ENCODE measurements at regions not wholly inside any gene's neighbourhood (a gene's known extent, or its start where the extent isn't known, plus 50 kb on each side); places are given as distances from the start of the nearest gene placed in this dataset.

GRCh38 chr13:105097521-105097920, 1437.9 kb downstream of the EFNB2 start:
- no peak overlapping the region for H3K18ac ChIP-seq (ENCODE audit: low read depth, low read length)
- H3K79me1 ChIP-seq (ENCODE audit: low read depth in 1 of 2, low read length in 2 of 2), result no peaks in the 10 kb centered on the region
- dilution Hi-C loops (cut with HindIII; ENCODE audit: low sequenced_read_pairs, unreplicated experiment), result no loop called here
- no peak overlapping the region for H2BK5ac ChIP-seq (ENCODE audit: low read depth, low read length, poor library complexity, severe bottlenecking)
- no peak overlapping the region for H2AFZ ChIP-seq (replicated peaks; ENCODE audit: low read length, poor library complexity)
- no peak overlapping the region for H2BK20ac ChIP-seq (ENCODE audit: low read depth, low read length)
- no peak overlapping the region for H3K4me3 ChIP-seq (ENCODE audit: insufficient read depth, low read depth, low read length)
- H3K23ac ChIP-seq (ENCODE audit: low read depth, low read length), result no peak overlapping the region
- no peaks in the 10 kb centered on the region for H3K9me3 ChIP-seq (ENCODE audit: control insufficient read depth, insufficient read depth, low read length)
- no peak overlapping the region for H2BK120ac ChIP-seq (ENCODE audit: low read depth, low read length)
- no peak overlapping the region for H4K91ac ChIP-seq (ENCODE audit: insufficient read depth, low read depth, low read length)
- no peak overlapping the region for H4K5ac ChIP-seq (ENCODE audit: low read depth, low read length)
- ChIA-PET POLR2A (ENCODE audit: unreplicated experiment) (no interaction called here), CTCF (no interaction called here)
- no peak overlapping the region for H3K4ac ChIP-seq (ENCODE audit: low read depth, low read length)
- no peaks in the 10 kb centered on the region for H3K36me3 ChIP-seq (ENCODE audit: control insufficient read depth, insufficient read depth, low read length)
- no peak overlapping the region for H3K9ac ChIP-seq (ENCODE audit: low read depth, low read length)
- H3K27ac ChIP-seq (ENCODE audit: insufficient read depth, low read length), result no peak overlapping the region
- no TSS peak for BruUV-seq (replicated peaks)
- H3K4me2 ChIP-seq (ENCODE audit: low read depth, low read length), result no peak overlapping the region
- no peak overlapping the region for H2AK5ac ChIP-seq (ENCODE audit: low read depth, low read length)
- H4K20me1 ChIP-seq (ENCODE audit: insufficient read depth, low read length), result no peaks in the 10 kb centered on the region
- TF ChIP-seq BHLHE40 (IDR thresholded peaks at IDR 0.05; ENCODE audit: low read depth, low read length), result no peak
- TF ChIP-seq ELK1 (IDR thresholded peaks at IDR 0.05; ENCODE audit: borderline replicate concordance, low read depth, low read length), result no peak
- no peak for TF ChIP-seq USF2 (IDR thresholded peaks at IDR 0.05; ENCODE audit: low read depth, low read length)
- TF ChIP-seq RAD21 (IDR thresholded peaks at IDR 0.05; ENCODE audit: low read length), result no peak
- no peak for TF ChIP-seq NFE2L2 (IDR thresholded peaks at IDR 0.05; ENCODE audit: low read depth, low read length)
- TF ChIP-seq FOS (IDR thresholded peaks at IDR 0.05; ENCODE audit: low read depth, low read length), result no peak
- no peak for TF ChIP-seq POLR2A (IDR thresholded peaks at IDR 0.05; ENCODE audit: low read depth, low read length)
- in situ Hi-C loops (cut with MboI; ENCODE audit: low sequenced_read_pairs), result no loop called here
- H3K9me1 ChIP-seq (ENCODE audit: insufficient read depth, low read length), result no peaks in the 10 kb centered on the region
- no peak overlapping the region for H2BK15ac ChIP-seq (ENCODE audit: low read depth, low read length)
- H4K8ac ChIP-seq (ENCODE audit: low read depth in 2 of 2, low read length in 2 of 2), result no peak overlapping the region
- ATAC-seq (ENCODE audit: low read depth), result no peak
- intact Hi-C loops (cut with micrococcal nuclease), result no loop called here
- no peak for DNase-seq
- no peak overlapping the region for H2AK9ac ChIP-seq (replicated peaks; ENCODE audit: low read depth, low read length, poor library complexity)
- H3K4me1 ChIP-seq (ENCODE audit: control insufficient read depth, insufficient read depth, low read length), result no peaks in the 10 kb centered on the region
- H3K27me3 ChIP-seq (ENCODE audit: control insufficient read depth, insufficient read depth, low read length), result no peaks in the 10 kb centered on the region
- H3K56ac ChIP-seq (ENCODE audit: extremely low read depth, insufficient read depth, low read length), result no peak overlapping the region
- no peak overlapping the region for H3K14ac ChIP-seq (replicated peaks; ENCODE audit: low read depth, low read length)

Data from IMR-90 (cell line).